K562 (cell line): ENCODE measurements at regions not wholly inside any gene's neighbourhood (a gene's known extent, or its start where the extent isn't known, plus 50 kb on each side); places are given as distances from the start of the nearest gene placed in this dataset.

Experiments used
- ATAC-seq: fragments of 200-7000 bp; cut with Tn5 transposase; 3 replicates; pipeline ENCODE4 v1.9.1; 2020; ENCODE audit warnings: moderate library complexity
- BruUV-seq: library from RNA; stranded (reverse); fragments of 400-500 nt; replicated peaks from 2 replicates; lab custom pipeline; 2021; lab: Mats Ljungman, UMichigan
- CTCF ChIA-PET: fragments of 300-600 bp; formaldehyde crosslinking; extraction: SDS; loops from one replicate; lab custom pipeline; 2021; ENCODE audit warnings: low intra/inter-chr PET ratio; lab: Yijun Ruan, JAX
- POLR2A ChIA-PET: fragments of 300-600, 350-650 bp; sonication (Branson Sonifier 250); formaldehyde crosslinking; extraction: SDS; loops from one replicate; lab custom pipeline; 2021; ENCODE audit warnings: antibody characterized with exemption, inconsistent platforms; lab: Yijun Ruan, JAX
- DNase-seq, 4 experiments: peaks; one replicate each; pipeline versions ENCODE4 v3.0.0 to v3.0.0-alpha.2; 2011 to 2018; ENCODE audit warnings: low spot score in 3 of 4, mixed read lengths in 3 of 4; ENCODE audit errors: extremely low read depth in 1 of 4
- FAIRE-seq: peaks from 2 replicates; lab custom pipeline; 2011; peaks lifted over from hg19 to GRCh38; lab: Jason Lieb, UNC
- H2AFZ ChIP-seq: 2 replicates; pipeline ENCODE4 v1.6.0; 2011; ENCODE audit warnings: low read depth, low read length, control low read depth, inconsistent platforms
- H3K27ac ChIP-seq: fragments of 200-600 bp; 3 replicates; pipeline ENCODE4 v1.8.0; 2011; ENCODE audit warnings: low read depth, mild to moderate bottlenecking, control low read depth, inconsistent platforms, low read length, moderate library complexity, mixed read lengths; ENCODE audit errors: extremely low read depth
- H3K27me3 ChIP-seq, 2 experiments: fragments of 300-600 bp in 1 of 2; 2 replicates in 1 of 2; 3 replicates in 1 of 2; pipeline versions ENCODE4 v1.6.0 to v1.8.0; 2011; ENCODE audit warnings: inconsistent platforms in 2 of 2, low read length in 2 of 2, mild to moderate bottlenecking in 1 of 2, mixed read lengths in 1 of 2, moderate library complexity in 1 of 2; ENCODE audit not compliant: control insufficient read depth in 2 of 2, insufficient read depth in 2 of 2
- H3K36me3 ChIP-seq: fragments of 300-600 bp; 3 replicates; pipeline ENCODE4 v1.8.0; 2011; ENCODE audit warnings: mild to moderate bottlenecking, low read length, inconsistent platforms; ENCODE audit not compliant: control insufficient read depth, insufficient read depth
- H3K4me1 ChIP-seq, 2 experiments: fragments of 200-600 bp in 1 of 2; replicated peaks in 1 of 2; 2 replicates in 1 of 2; 3 replicates in 1 of 2; pipeline versions ENCODE4 v1.5.1 to v1.8.0; 2011; ENCODE audit warnings: inconsistent platforms in 2 of 2, low read length in 2 of 2, mild to moderate bottlenecking in 1 of 2, mixed read lengths in 1 of 2, moderate library complexity in 1 of 2; ENCODE audit not compliant: control insufficient read depth in 2 of 2, insufficient read depth in 2 of 2
- H3K4me2 ChIP-seq: 2 replicates; pipeline ENCODE4 v1.6.1; 2011; ENCODE audit warnings: low read length, control low read depth, inconsistent platforms, mixed read lengths; ENCODE audit not compliant: insufficient read depth
- H3K4me3 ChIP-seq: fragments of 200-600 bp; sonication (generic), shearing (Covaris generic); 2 replicates; pipeline ENCODE4 v1.5.1; 2016; ENCODE audit warnings: control low read depth, inconsistent platforms
- H3K79me2 ChIP-seq: fragments of 200-600 bp; 3 replicates; pipeline ENCODE4 v1.8.0; 2011; ENCODE audit warnings: low read length, inconsistent platforms; ENCODE audit not compliant: control insufficient read depth, insufficient read depth
- H3K9ac ChIP-seq, 2 experiments: 2 replicates each; pipeline versions ENCODE4 v1.6.0 to v1.6.1; 2011; ENCODE audit warnings: low read depth in 2 of 2, low read length in 2 of 2, control low read depth in 1 of 2, inconsistent platforms in 1 of 2, mild to moderate bottlenecking in 1 of 2, mixed read lengths in 1 of 2; ENCODE audit not compliant: insufficient read depth in 1 of 2
- H3K9me1 ChIP-seq: one replicate; pipeline ENCODE4 v1.6.0; 2011; ENCODE audit warnings: inconsistent platforms, mild to moderate bottlenecking, low read length, moderate library complexity; ENCODE audit not compliant: control insufficient read depth, insufficient read depth
- H3K9me3 ChIP-seq: replicated peaks from 2 replicates; pipeline ENCODE4 v1.5.1; 2011; ENCODE audit warnings: low read depth, low read length, inconsistent platforms; ENCODE audit not compliant: control insufficient read depth, insufficient read depth
- H4K20me1 ChIP-seq: replicated peaks from 2 replicates; pipeline ENCODE4 v1.6.1; 2011; ENCODE audit warnings: low read length, inconsistent platforms, mixed read lengths; ENCODE audit not compliant: control insufficient read depth, insufficient read depth
- MTA2 ChIP-seq: fragments of 450-650 bp; IDR thresholded peaks from 2 replicates; pipeline ENCODE4 v1.6.1; 2016; ENCODE audit warnings: low read depth
- MTF1 ChIP-seq: fragments of 250-450 bp; sonication (Bioruptor Pico); IDR thresholded peaks from 2 replicates; pipeline ENCODE4 v1.9.0; 2021; ENCODE audit warnings: moderate library complexity, mild to moderate bottlenecking, inconsistent platforms, borderline replicate concordance
- NR2C1 ChIP-seq, 2 experiments: fragments of 450-650 bp; IDR thresholded peaks; 2 replicates each; pipeline ENCODE4 v1.6.1; 2017; ENCODE audit warnings: mild to moderate bottlenecking in 2 of 2, antibody characterized with exemption in 1 of 2, inconsistent platforms in 1 of 2, missing compliant biosample characterization in 1 of 2, missing genetic modification characterization in 1 of 2
- PHF20 ChIP-seq: fragments of 450-650 bp; IDR thresholded peaks from 2 replicates; pipeline ENCODE4 v1.6.1; 2018; ENCODE audit not compliant: partially characterized antibody
- PYGO2 ChIP-seq: fragments of 450-650 bp; IDR thresholded peaks from 2 replicates; pipeline ENCODE4 v1.6.1; 2016; ENCODE audit warnings: mild to moderate bottlenecking, missing genetic modification characterization, moderate library complexity, missing compliant biosample characterization
- RB1 ChIP-seq: fragments of 450-650 bp; IDR thresholded peaks from 2 replicates; pipeline ENCODE4 v1.6.1; 2017; ENCODE audit warnings: low read depth, mild to moderate bottlenecking
- SRSF7 ChIP-seq: fragments of 200-400 bp; formaldehyde crosslinking; optimal IDR thresholded peaks from 2 replicates; pipeline ENCODE3; 2017; ENCODE audit warnings: mild to moderate bottlenecking, low read depth, low read length
- TAF7 ChIP-seq: fragments of 450-650 bp; IDR thresholded peaks from 2 replicates; pipeline ENCODE4 v1.6.1; 2016; ENCODE audit warnings: missing genetic modification characterization, missing compliant biosample characterization
- ZNF561 ChIP-seq: fragments of 450-650 bp; formaldehyde crosslinking; conservative IDR thresholded peaks from 2 replicates; pipeline ENCODE4 v1.4.0; 2020; ENCODE audit warnings: mild to moderate bottlenecking, moderate library complexity
- WGBS: fragments of 100-300 bp; shearing (Covaris generic); methylation state at CpG from one replicate; pipeline ENCODE4 v1.1.6; 2016; ENCODE audit warnings: low coverage, mixed read lengths; ENCODE audit not compliant: insufficient coverage; ENCODE audit errors: missing lambda C conversion rate; 5-methylcytosine and 5-hydroxymethylcytosine counted together
- in situ Hi-C: fragments of 300-500 bp; cut with MboI; formaldehyde crosslinking; loops from 4 replicates; pipeline ENCODE4 v1.15.0; 2018; ENCODE audit warnings: inconsistent platforms, mixed read lengths
- intact Hi-C: fragments of 100-400 bp; cut with micrococcal nuclease; formaldehyde crosslinking; loops from 2 replicates; pipeline ENCODE4 v1.14.2; 2022
- TF ChIP-seq, protein P1 (sequence below): sonication (generic); formaldehyde crosslinking; IDR thresholded peaks from 2 replicates; pipeline ENCODE4 v1.9.0; 2022; ENCODE audit warnings: mild to moderate bottlenecking, missing genetic modification reagents
- TF ChIP-seq, protein P2 (sequence below): IDR thresholded peaks from 3 replicates; pipeline ENCODE4 v1.6.1; 2011; ENCODE audit warnings: borderline replicate concordance, mild to moderate bottlenecking, moderate library complexity; ENCODE audit not compliant: insufficient read length; ENCODE audit errors: extremely low read depth
- TF ChIP-seq, protein P3 (sequence below): fragments of 250-450 bp; sonication (Bioruptor Pico); IDR thresholded peaks from 2 replicates; pipeline ENCODE4 v1.4.0; 2020
- TF ChIP-seq, protein P4 (sequence below): fragments of 450-650 bp; IDR thresholded peaks from 2 replicates; pipeline ENCODE4 v1.6.1; 2017; ENCODE audit warnings: mild to moderate bottlenecking, moderate library complexity
- TF ChIP-seq, protein P5 (sequence below): fragments of 450-650 bp; formaldehyde crosslinking; IDR thresholded peaks from 2 replicates; pipeline ENCODE4 v1.4.0; 2020; ENCODE audit warnings: mild to moderate bottlenecking, moderate library complexity

DNA sequence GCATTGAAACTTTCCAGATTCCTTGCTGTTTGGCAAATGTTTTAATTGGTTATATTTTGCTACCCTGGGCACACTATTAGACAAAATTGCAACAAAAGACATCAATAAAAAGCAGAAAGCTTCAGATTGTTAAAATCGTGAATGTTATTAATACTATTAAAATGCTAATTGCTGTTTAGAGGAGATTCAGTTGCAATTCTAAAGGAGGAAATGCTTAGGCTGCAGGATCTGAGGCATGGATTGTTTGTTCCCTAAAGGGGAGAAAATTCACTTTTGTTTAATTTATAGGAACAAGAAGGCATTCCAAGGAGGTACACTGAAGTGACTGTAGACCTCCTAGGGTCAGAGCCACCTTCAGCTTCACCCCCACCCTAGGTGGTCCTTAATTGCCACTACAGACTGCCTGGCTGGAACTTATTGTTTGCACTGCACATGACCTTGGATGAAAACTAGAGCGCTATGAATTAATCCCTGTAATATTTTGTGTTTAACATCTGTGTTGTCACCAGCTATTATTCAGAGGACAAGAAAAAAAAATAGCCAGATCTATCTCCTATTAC, 1266.9 kb upstream of the ADGRL2 start:
- intact Hi-C loops = no loop called here
- no peak overlapping the region for H3K4me2 ChIP-seq
- no peak overlapping the region for H3K4me3 ChIP-seq
- H3K27me3 ChIP-seq = no peaks in the 10 kb centered on the region
- no TSS peak for BruUV-seq
- no peaks in the 10 kb centered on the region for H3K9me3 ChIP-seq
- no peak overlapping the region for H3K27ac ChIP-seq
- ChIA-PET CTCF (no interaction called here), POLR2A (no interaction called here)
- in situ Hi-C loops = no loop called here
- H3K4me1 ChIP-seq = no peaks in the 10 kb centered on the region
- no peak overlapping the region for H2AFZ ChIP-seq
- WGBS = 0% methylated on average over 2 of the region's 2 CpGs
- H3K79me2 ChIP-seq = no peaks in the 10 kb centered on the region
- FAIRE-seq = no peak
- H3K36me3 ChIP-seq = no peaks in the 10 kb centered on the region
- no peak overlapping the region for H3K9ac ChIP-seq
- no peaks in the 10 kb centered on the region for H3K9me1 ChIP-seq
- ATAC-seq = no peak
- H4K20me1 ChIP-seq = no peaks in the 10 kb centered on the region
- TF ChIP-seq SRSF7 (no peak), MTF1 (CRISPR knock-in tag) (no peak), PHF20 (no peak), PYGO2 (no peak), NR2C1 (IDR thresholded peaks at IDR 0.05) (no peak), NR2C1 (tag; IDR thresholded peaks at IDR 0.05) (no peak), ZNF561 (CRISPR knock-in tag) (no peak), TAF7 (tag) (no peak), MTA2 (no peak), RB1 (no peak)
- TF ChIP-seq, protein P1, sequence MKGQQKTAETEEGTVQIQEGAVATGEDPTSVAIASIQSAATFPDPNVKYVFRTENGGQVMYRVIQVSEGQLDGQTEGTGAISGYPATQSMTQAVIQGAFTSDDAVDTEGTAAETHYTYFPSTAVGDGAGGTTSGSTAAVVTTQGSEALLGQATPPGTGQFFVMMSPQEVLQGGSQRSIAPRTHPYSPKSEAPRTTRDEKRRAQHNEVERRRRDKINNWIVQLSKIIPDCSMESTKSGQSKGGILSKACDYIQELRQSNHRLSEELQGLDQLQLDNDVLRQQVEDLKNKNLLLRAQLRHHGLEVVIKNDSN (CRISPR knock-in tag) = no peak
- TF ChIP-seq, protein P2, sequence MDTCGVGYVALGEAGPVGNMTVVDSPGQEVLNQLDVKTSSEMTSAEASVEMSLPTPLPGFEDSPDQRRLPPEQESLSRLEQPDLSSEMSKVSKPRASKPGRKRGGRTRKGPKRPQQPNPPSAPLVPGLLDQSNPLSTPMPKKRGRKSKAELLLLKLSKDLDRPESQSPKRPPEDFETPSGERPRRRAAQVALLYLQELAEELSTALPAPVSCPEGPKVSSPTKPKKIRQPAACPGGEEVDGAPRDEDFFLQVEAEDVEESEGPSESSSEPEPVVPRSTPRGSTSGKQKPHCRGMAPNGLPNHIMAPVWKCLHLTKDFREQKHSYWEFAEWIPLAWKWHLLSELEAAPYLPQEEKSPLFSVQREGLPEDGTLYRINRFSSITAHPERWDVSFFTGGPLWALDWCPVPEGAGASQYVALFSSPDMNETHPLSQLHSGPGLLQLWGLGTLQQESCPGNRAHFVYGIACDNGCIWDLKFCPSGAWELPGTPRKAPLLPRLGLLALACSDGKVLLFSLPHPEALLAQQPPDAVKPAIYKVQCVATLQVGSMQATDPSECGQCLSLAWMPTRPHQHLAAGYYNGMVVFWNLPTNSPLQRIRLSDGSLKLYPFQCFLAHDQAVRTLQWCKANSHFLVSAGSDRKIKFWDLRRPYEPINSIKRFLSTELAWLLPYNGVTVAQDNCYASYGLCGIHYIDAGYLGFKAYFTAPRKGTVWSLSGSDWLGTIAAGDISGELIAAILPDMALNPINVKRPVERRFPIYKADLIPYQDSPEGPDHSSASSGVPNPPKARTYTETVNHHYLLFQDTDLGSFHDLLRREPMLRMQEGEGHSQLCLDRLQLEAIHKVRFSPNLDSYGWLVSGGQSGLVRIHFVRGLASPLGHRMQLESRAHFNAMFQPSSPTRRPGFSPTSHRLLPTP = no peak
- TF ChIP-seq, protein P3, sequence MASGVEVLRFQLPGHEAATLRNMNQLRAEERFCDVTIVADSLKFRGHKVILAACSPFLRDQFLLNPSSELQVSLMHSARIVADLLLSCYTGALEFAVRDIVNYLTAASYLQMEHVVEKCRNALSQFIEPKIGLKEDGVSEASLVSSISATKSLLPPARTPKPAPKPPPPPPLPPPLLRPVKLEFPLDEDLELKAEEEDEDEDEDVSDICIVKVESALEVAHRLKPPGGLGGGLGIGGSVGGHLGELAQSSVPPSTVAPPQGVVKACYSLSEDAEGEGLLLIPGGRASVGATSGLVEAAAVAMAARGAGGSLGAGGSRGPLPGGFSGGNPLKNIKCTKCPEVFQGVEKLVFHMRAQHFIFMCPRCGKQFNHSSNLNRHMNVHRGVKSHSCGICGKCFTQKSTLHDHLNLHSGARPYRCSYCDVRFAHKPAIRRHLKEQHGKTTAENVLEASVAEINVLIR = no peak
- TF ChIP-seq, protein P4, sequence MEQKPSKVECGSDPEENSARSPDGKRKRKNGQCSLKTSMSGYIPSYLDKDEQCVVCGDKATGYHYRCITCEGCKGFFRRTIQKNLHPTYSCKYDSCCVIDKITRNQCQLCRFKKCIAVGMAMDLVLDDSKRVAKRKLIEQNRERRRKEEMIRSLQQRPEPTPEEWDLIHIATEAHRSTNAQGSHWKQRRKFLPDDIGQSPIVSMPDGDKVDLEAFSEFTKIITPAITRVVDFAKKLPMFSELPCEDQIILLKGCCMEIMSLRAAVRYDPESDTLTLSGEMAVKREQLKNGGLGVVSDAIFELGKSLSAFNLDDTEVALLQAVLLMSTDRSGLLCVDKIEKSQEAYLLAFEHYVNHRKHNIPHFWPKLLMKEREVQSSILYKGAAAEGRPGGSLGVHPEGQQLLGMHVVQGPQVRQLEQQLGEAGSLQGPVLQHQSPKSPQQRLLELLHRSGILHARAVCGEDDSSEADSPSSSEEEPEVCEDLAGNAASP = no peak
- TF ChIP-seq, protein P5, sequence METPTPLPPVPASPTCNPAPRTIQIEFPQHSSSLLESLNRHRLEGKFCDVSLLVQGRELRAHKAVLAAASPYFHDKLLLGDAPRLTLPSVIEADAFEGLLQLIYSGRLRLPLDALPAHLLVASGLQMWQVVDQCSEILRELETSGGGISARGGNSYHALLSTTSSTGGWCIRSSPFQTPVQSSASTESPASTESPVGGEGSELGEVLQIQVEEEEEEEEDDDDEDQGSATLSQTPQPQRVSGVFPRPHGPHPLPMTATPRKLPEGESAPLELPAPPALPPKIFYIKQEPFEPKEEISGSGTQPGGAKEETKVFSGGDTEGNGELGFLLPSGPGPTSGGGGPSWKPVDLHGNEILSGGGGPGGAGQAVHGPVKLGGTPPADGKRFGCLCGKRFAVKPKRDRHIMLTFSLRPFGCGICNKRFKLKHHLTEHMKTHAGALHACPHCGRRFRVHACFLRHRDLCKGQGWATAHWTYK (CRISPR knock-in tag) = no peak
- no peak for DNase-seq
